Cardiac muscle cell (in vitro differentiated cells and primary cell): ENCODE measurements at regions not wholly inside any gene's neighbourhood (a gene's known extent, or its start where the extent isn't known, plus 50 kb on each side); places are given as distances from the start of the nearest gene placed in this dataset.

Experiments used
- DNase-seq, 2 donors: peaks; one replicate each; pipeline versions ENCODE4 v3.0.0 to v3.0.0-alpha.2; 2010 to 2017; ENCODE audit warnings: low read depth in 1 of 2, low spot score in 1 of 2
- H3K27ac ChIP-seq: fragments of 200-600 bp; sonication (generic); 2 replicates; pipeline ENCODE4 v1.5.1; 2016
- H3K27me3 ChIP-seq: fragments of 200-600 bp; sonication (generic); 2 replicates; pipeline ENCODE4 v1.6.0; 2016; ENCODE audit warnings: control low read depth
- H3K36me3 ChIP-seq: fragments of 200-600 bp; sonication (generic); 2 replicates; pipeline ENCODE4 v1.5.1; 2016; ENCODE audit warnings: control low read depth
- H3K4me1 ChIP-seq: fragments of 200-600 bp; sonication (generic); 2 replicates; pipeline ENCODE4 v1.8.1; 2017; ENCODE audit warnings: low read depth, mild to moderate bottlenecking, mixed run types
- H3K4me3 ChIP-seq: fragments of 200-600 bp; sonication (generic); 2 replicates; pipeline ENCODE4 v1.5.1; 2016; ENCODE audit warnings: mild to moderate bottlenecking
- H3K9me3 ChIP-seq: fragments of 200-600 bp; sonication (generic); 2 replicates; pipeline ENCODE4 v1.5.1; 2017; ENCODE audit warnings: low read depth, mild to moderate bottlenecking, control low read depth
- CTCF ChIP-seq: IDR thresholded peaks from 2 replicates; pipeline ENCODE4 v1.5.1; 2012; ENCODE audit warnings: low read depth, mild to moderate bottlenecking, low read length

DNA sequence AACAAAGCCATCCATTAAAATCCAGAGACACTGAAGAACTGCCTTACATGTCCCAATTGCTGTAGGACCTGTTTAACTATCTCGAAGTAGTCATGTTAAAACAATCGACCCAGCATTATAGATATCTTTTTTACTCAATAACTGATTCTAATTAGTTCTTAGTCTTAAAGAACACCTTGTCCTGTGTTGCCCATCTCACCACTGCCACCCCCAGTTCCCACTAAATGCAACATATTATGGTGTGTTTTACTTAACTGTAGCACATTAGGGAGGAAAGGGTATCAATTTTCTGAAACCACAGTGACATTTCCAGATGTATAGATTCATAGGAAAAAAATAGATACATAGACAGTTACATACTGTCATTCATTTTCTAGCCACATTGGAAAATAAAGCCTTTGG, 221.2 kb downstream of the MEF2C start:
- H3K27ac ChIP-seq = no peak overlapping the region
- no peak for TF ChIP-seq CTCF
- H3K4me3 ChIP-seq = no peak overlapping the region
- H3K27me3 ChIP-seq = peaks cover 96% of the 10 kb centered on the region
- no peak for DNase-seq
- H3K9me3 ChIP-seq = no peaks in the 10 kb centered on the region
- no peaks in the 10 kb centered on the region for H3K36me3 ChIP-seq
- peaks cover 3% of the 10 kb centered on the region for H3K4me1 ChIP-seq

DNA sequence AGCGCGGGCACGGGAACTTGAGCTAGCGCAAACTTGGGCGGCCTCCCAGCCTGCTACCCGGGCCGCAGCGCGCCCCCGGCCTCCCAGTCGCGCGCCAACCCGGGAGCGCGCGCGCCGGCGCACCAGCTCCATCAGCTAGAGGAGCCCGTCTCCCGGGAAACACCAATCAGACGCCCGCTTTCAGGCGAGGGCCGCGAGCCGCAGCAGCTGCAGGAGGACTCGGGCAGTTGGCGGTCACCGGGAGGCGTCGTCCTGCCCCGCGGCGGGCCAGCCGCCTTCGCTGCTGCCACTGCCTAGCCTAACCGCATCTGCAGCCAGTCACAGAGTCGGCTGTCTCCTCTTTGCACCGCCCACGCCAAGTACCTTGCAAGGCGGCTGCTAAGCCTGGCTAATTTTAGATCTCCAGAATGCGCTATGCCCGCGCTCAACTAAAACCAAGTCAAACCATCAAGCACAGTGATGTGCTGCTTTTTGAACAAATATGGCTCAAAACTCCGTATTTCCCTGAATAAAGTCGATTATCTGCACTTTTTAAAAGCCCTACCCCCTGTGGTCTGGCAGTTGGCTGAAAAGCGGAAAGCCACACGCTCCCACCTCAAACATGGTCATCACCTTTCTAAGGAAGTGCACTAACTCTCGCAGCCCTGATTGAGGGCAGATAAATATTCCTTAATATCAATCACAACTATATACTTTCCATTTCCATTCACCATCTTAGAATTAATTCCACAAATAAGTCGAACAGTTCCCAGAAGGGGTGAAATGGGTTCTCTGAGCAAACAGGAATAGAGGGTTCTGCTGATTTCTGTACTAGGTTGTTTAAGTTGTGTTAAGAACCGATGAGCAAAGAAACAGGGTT, 221.8 kb downstream of the MEF2C start:
- H3K27ac ChIP-seq = no peak overlapping the region
- H3K4me3 ChIP-seq = peak overlapping the region; percentile 48
- no peak for TF ChIP-seq CTCF
- peak; percentile 75 to 94 for DNase-seq
- peaks cover 3% of the 10 kb centered on the region for H3K4me1 ChIP-seq
- H3K36me3 ChIP-seq = no peaks in the 10 kb centered on the region
- no peaks in the 10 kb centered on the region for H3K9me3 ChIP-seq
- H3K27me3 ChIP-seq = peaks cover 96% of the 10 kb centered on the region

GRCh38 chr5:88660264-88660946, 222.6 kb downstream of the MEF2C start:
- Histone ChIP-seq H3K4me1 (peaks cover 3% of the 10 kb centered on the region), H3K27ac (no peak overlapping the region)
- DNase-seq = peak in 1 of 2 donors; percentile 29

GRCh38 chr5:88659529-88660263, 223.3 kb downstream of the MEF2C start:
- no peaks in the 10 kb centered on the region for H3K9me3 ChIP-seq
- no peak for DNase-seq
- TF ChIP-seq CTCF = no peak
- no peak overlapping the region for H3K4me3 ChIP-seq
- peaks cover 89% of the 10 kb centered on the region for H3K27me3 ChIP-seq
- H3K4me1 ChIP-seq = peaks cover 3% of the 10 kb centered on the region
- no peaks in the 10 kb centered on the region for H3K36me3 ChIP-seq
- H3K27ac ChIP-seq = no peak overlapping the region

More at GRCh38 chr5:88660264-88660946, 222.6 kb downstream of the MEF2C start:
- Histone ChIP-seq H3K9me3 (no peaks in the 10 kb centered on the region), H3K27me3 (peaks cover 91% of the 10 kb centered on the region), H3K4me3 (peak overlapping the region; percentile 48), H3K36me3 (no peaks in the 10 kb centered on the region)
- no peak for TF ChIP-seq CTCF

- no peak for DNase-seq
- H3K4me3 ChIP-seq = no peak overlapping the region
- no peaks in the 10 kb centered on the region for H3K9me3 ChIP-seq
- H3K27me3 ChIP-seq = peaks cover 89% of the 10 kb centered on the region
- peaks cover 3% of the 10 kb centered on the region for H3K4me1 ChIP-seq
- H3K36me3 ChIP-seq = no peaks in the 10 kb centered on the region
- no peak for TF ChIP-seq CTCF
- no peak overlapping the region for H3K27ac ChIP-seq
These were observed 224.1 kb downstream of the MEF2C start for GRCh38 chr5:88658886-88659285.
